SK-N-SH (cell line): ENCODE measurements at regions not wholly inside any gene's neighbourhood (a gene's known extent, or its start where the extent isn't known, plus 50 kb on each side); places are given as distances from the start of the nearest gene placed in this dataset.

ENCODE experiments used
- CTCF ChIA-PET: fragments of 300-600, 350-600 bp; formaldehyde crosslinking; extraction: SDS; loops from one replicate; lab custom pipeline; 2021; lab: Yijun Ruan, JAX
- POLR2A ChIA-PET: fragments of 350-600 bp; sonication (Branson Sonifier 250); formaldehyde crosslinking; extraction: SDS; loops from one replicate; lab custom pipeline; 2020; ENCODE audit warnings: antibody characterized with exemption, inconsistent platforms; lab: Yijun Ruan, JAX
- DNase-seq: peaks from one replicate; pipeline ENCODE4 v3.0.0; 2012
- H2AFZ ChIP-seq: fragments of 200-600 bp; sonication (generic); 2 replicates; pipeline ENCODE4 v1.8.1; 2016; ENCODE audit warnings: antibody characterized with exemption, mild to moderate bottlenecking, low read depth
- H3F3A ChIP-seq: fragments of 200-600 bp; sonication (generic); replicated peaks from 2 replicates; pipeline ENCODE3; 2016; ENCODE audit warnings: antibody characterized with exemption, mild to moderate bottlenecking; ENCODE audit not compliant: insufficient read depth
- H3K27ac ChIP-seq, 2 experiments: fragments of 200-500 bp in 1 of 2; fragments of 200-600 bp in 1 of 2; sonication (Bioruptor generic) in 1 of 2; sonication (generic), shearing (Covaris generic) in 1 of 2; 2 replicates each; pipeline versions ENCODE4 v1.5.1 to v1.6.1; 2014 to 2016; ENCODE audit warnings: low read depth in 2 of 2, inconsistent platforms in 1 of 2, low read length in 1 of 2, mild to moderate bottlenecking in 1 of 2, mixed read lengths in 1 of 2
- H3K27me3 ChIP-seq: fragments of 200-600 bp; sonication (generic), shearing (Covaris generic); 2 replicates; pipeline ENCODE4 v1.6.1; 2016; ENCODE audit warnings: mixed run types; ENCODE audit not compliant: insufficient read depth
- H3K36me3 ChIP-seq, 2 experiments: fragments of 200-500 bp in 1 of 2; fragments of 200-600 bp in 1 of 2; sonication (Bioruptor generic) in 1 of 2; sonication (generic) in 1 of 2; replicated peaks in 1 of 2; 2 replicates each; pipeline versions ENCODE3 to v1.5.1; 2014 to 2016; ENCODE audit warnings: low read length in 1 of 2, mild to moderate bottlenecking in 1 of 2; ENCODE audit not compliant: insufficient read depth in 2 of 2, control insufficient read depth in 1 of 2
- H3K4me1 ChIP-seq, 2 experiments: fragments of 200-500 bp in 1 of 2; fragments of 200-600 bp in 1 of 2; sonication (Bioruptor generic) in 1 of 2; sonication (generic), shearing (Covaris generic) in 1 of 2; 2 replicates each; pipeline versions ENCODE4 v1.5.1 to v1.6.1; 2014 to 2016; ENCODE audit warnings: low read depth in 1 of 2, low read length in 1 of 2, mixed run types in 1 of 2; ENCODE audit not compliant: insufficient read depth in 2 of 2, control insufficient read depth in 1 of 2
- H3K4me2 ChIP-seq: fragments of 200-600 bp; sonication (generic), shearing (Covaris generic); 2 replicates; pipeline ENCODE4 v1.6.1; 2017; ENCODE audit warnings: mixed run types
- H3K4me3 ChIP-seq, 2 experiments: fragments of 200-500 bp in 1 of 2; fragments of 200-600 bp in 1 of 2; sonication (Bioruptor generic) in 1 of 2; sonication (generic), shearing (Covaris generic) in 1 of 2; 2 replicates each; pipeline versions ENCODE4 v1.5.1 to v1.8.1; 2014 to 2016; ENCODE audit warnings: low read depth in 2 of 2, inconsistent platforms in 1 of 2, low read length in 1 of 2, mild to moderate bottlenecking in 1 of 2, mixed read lengths in 1 of 2, moderate library complexity in 1 of 2
- H3K79me2 ChIP-seq: fragments of 200-600 bp; sonication (generic); 2 replicates; pipeline ENCODE4 v1.8.1; 2017; ENCODE audit warnings: mild to moderate bottlenecking; ENCODE audit not compliant: insufficient read depth
- H3K9ac ChIP-seq: fragments of 200-600 bp; sonication (generic); 2 replicates; pipeline ENCODE4 v1.6.1; 2017; ENCODE audit warnings: mixed run types
- H3K9me2 ChIP-seq: fragments of 200-600 bp; sonication (generic); 2 replicates; pipeline ENCODE4 v1.6.1; 2017; ENCODE audit warnings: mixed run types
- H3K9me3 ChIP-seq: fragments of 200-600 bp; sonication (generic); 2 replicates; pipeline ENCODE4 v1.6.1; 2017; ENCODE audit warnings: mixed run types, mild to moderate bottlenecking, moderate library complexity
- H4K20me1 ChIP-seq: fragments of 200-600 bp; sonication (generic); 2 replicates; pipeline ENCODE4 v1.6.1; 2017; ENCODE audit warnings: mild to moderate bottlenecking, mixed run types; ENCODE audit not compliant: insufficient read depth
- EZH2phosphoT487 ChIP-seq: fragments of 200-600 bp; sonication (generic); IDR thresholded peaks from 2 replicates; pipeline ENCODE4 v1.6.1; 2017; ENCODE audit warnings: low read depth, mixed run types, mild to moderate bottlenecking, antibody characterized with exemption, moderate library complexity, borderline replicate concordance
- FOSL2 ChIP-seq: IDR thresholded peaks from 2 replicates; pipeline ENCODE4 v1.4.0; 2012; ENCODE audit warnings: low read depth, mild to moderate bottlenecking, moderate library complexity, borderline replicate concordance
- GABPA ChIP-seq: IDR thresholded peaks from 2 replicates; pipeline ENCODE4 v1.4.0; 2012; ENCODE audit warnings: low read depth, mild to moderate bottlenecking
- JUND ChIP-seq: IDR thresholded peaks from 2 replicates; pipeline ENCODE4 v1.4.0; 2012
- MEF2A ChIP-seq: IDR thresholded peaks from 2 replicates; pipeline ENCODE4 v1.4.0; 2012; ENCODE audit warnings: low read depth, borderline replicate concordance
- MXI1 ChIP-seq: IDR thresholded peaks from 2 replicates; pipeline ENCODE4 v1.6.1; 2012; ENCODE audit warnings: mild to moderate bottlenecking, low read depth, low read length, improper control_type of control experiment
- NRF1 ChIP-seq: IDR thresholded peaks from 2 replicates; pipeline ENCODE4 v1.6.1; 2012; ENCODE audit warnings: low read depth, mild to moderate bottlenecking, low read length
- POLR2AphosphoS5 ChIP-seq: IDR thresholded peaks from 2 replicates; pipeline ENCODE4 v1.6.1; 2012; ENCODE audit warnings: low read depth, low read length
- SIN3A ChIP-seq: IDR thresholded peaks from 2 replicates; pipeline ENCODE4 v1.6.1; 2012; ENCODE audit warnings: low read depth, mild to moderate bottlenecking, low read length, moderate library complexity, borderline replicate concordance
- SMC3 ChIP-seq: IDR thresholded peaks from 2 replicates; pipeline ENCODE4 v1.6.1; 2012; ENCODE audit warnings: low read depth, low read length, improper control_type of control experiment
- WGBS: methylation state at CpG from one replicate; pipeline ENCODE4 v1.1.6; 2017; ENCODE audit warnings: low lambda C conversion rate; 5-methylcytosine and 5-hydroxymethylcytosine counted together
- TF ChIP-seq, protein P1 (sequence below): fragments of 150-350 bp; IDR thresholded peaks from 2 replicates; pipeline ENCODE4 v1.6.1; 2016; ENCODE audit warnings: mild to moderate bottlenecking, low read depth, low read length
- TF ChIP-seq, protein P2 (sequence below): IDR thresholded peaks from 2 replicates; pipeline ENCODE4 v1.4.0; 2012; ENCODE audit warnings: low read depth, borderline replicate concordance
- TF ChIP-seq, protein P3 (sequence below): IDR thresholded peaks from 2 replicates; pipeline ENCODE4 v1.4.0; 2012; ENCODE audit warnings: low read depth

DNA sequence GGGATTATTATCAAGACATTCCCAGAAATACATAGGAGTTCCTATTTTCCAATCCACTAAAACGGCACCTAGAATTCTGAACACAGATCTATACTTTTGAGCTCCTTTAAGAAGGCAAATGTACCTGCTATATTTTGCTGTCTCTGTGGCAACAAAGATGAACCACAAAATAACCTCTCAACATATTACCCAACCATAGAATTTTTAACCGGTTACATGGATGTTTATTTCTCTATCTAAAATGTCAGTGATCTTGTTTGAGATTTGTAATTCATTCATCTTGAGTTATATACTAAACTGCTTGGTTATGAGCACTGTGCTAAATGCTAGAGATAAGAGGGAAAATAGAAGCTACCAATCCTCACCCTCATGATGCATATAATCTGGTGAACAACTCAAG, 117.5 kb upstream of the HMGCLL1 start:
- Histone ChIP-seq H3K27me3 (no peaks in the 10 kb centered on the region), H3K4me2 (no peak overlapping the region), H2AFZ (no peak overlapping the region), H3K36me3 (no peaks in the 10 kb centered on the region), H4K20me1 (no peaks in the 10 kb centered on the region), H3K4me1 (no peaks in the 10 kb centered on the region; a peak in 1 of 4 replicates), H3K4me3 (no peak overlapping the region), H3K9ac (no peak overlapping the region), H3K9me3 (no peaks in the 10 kb centered on the region; the same call in 1 of the 2 replicates), H3K27ac (no peak overlapping the region), H3K79me2 (no peaks in the 10 kb centered on the region), H3F3A (no peaks in the 10 kb centered on the region), H3K9me2 (no peaks in the 10 kb centered on the region)
- ChIA-PET CTCF (interaction anchor here (0.7 to 1.3 kb wide), 2 partner anchors 15 to 297 kb away, joined by 3 read pairs; no protein-coding TSS in a partner anchor), POLR2A (no interaction called here)
- WGBS, result 53% methylated on average over 2 of the region's 2 CpGs
- no peak for DNase-seq
- TF ChIP-seq SIN3A (no peak), JUND (no peak), POLR2AphosphoS5 (no peak), MXI1 (no peak), GABPA (no peak)
- TF ChIP-seq, protein P1, sequence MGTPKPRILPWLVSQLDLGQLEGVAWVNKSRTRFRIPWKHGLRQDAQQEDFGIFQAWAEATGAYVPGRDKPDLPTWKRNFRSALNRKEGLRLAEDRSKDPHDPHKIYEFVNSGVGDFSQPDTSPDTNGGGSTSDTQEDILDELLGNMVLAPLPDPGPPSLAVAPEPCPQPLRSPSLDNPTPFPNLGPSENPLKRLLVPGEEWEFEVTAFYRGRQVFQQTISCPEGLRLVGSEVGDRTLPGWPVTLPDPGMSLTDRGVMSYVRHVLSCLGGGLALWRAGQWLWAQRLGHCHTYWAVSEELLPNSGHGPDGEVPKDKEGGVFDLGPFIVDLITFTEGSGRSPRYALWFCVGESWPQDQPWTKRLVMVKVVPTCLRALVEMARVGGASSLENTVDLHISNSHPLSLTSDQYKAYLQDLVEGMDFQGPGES, result no peak

DNA sequence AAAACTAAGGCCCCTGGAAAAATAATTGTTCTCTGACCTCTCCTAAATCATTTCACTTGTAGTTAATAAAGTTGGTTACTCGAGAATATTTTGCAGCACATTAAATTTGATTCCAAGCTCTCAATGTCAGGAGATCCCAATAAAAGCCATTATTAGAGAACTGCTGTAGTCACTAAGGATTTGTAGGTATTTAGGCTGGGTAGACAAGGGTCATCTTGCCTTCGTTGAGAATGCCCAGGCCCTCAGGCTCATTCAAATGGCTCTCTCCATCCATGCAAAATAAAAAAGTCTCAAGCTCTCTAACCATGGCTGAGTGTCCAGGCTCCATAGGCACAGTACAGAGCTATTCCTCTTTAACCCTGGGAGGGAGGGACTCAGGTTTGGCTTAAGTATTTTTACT, 117.0 kb upstream of the HMGCLL1 start:
- CTCF ChIA-PET, result interaction anchor here (0.7 to 1.3 kb wide), 2 partner anchors 14 to 298 kb away, joined by 3 read pairs; no protein-coding TSS in a partner anchor
- Histone ChIP-seq H2AFZ (no peak overlapping the region), H3F3A (no peaks in the 10 kb centered on the region), H3K79me2 (no peaks in the 10 kb centered on the region), H3K4me2 (no peak overlapping the region), H3K9me3 (no peaks in the 10 kb centered on the region; the same call in 1 of the 2 replicates), H3K27ac (no peak overlapping the region), H3K9me2 (no peaks in the 10 kb centered on the region)
- POLR2A ChIA-PET, result no interaction called here
- no peak for DNase-seq
- WGBS, result 6% methylated on average over 2 of the region's 2 CpGs
- TF ChIP-seq, protein P2, sequence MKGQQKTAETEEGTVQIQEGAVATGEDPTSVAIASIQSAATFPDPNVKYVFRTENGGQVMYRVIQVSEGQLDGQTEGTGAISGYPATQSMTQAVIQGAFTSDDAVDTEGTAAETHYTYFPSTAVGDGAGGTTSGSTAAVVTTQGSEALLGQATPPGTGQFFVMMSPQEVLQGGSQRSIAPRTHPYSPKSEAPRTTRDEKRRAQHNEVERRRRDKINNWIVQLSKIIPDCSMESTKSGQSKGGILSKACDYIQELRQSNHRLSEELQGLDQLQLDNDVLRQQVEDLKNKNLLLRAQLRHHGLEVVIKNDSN, result no peak
- TF ChIP-seq SMC3 (no peak), EZH2phosphoT487 (no peak), POLR2AphosphoS5 (no peak), NRF1 (no peak), MEF2A (no peak), FOSL2 (no peak)
- TF ChIP-seq, protein P3, sequence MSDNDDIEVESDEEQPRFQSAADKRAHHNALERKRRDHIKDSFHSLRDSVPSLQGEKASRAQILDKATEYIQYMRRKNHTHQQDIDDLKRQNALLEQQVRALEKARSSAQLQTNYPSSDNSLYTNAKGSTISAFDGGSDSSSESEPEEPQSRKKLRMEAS, result no peak
- TF ChIP-seq, all 33 proteins: peak for 0
- H3K36me3 ChIP-seq, result no peaks in the 10 kb centered on the region
- no peaks in the 10 kb centered on the region for H3K27me3 ChIP-seq
- H4K20me1 ChIP-seq, result no peaks in the 10 kb centered on the region
- no peaks in the 10 kb centered on the region; a peak in 1 of 4 replicates for H3K4me1 ChIP-seq
- no peak overlapping the region for H3K9ac ChIP-seq
- H3K4me3 ChIP-seq, result no peak overlapping the region
